ENCODE measurements at regions not wholly inside any gene's neighbourhood (a gene's known extent, or its start where the extent isn't known, plus 50 kb on each side); places are given as distances from the start of the nearest gene placed in this dataset.
"Not testable (repeated sequence)": the region's sequence is repeated elsewhere in the genome, so short reads cannot be mapped to it uniquely, and the experiment has no call there.

DNA sequence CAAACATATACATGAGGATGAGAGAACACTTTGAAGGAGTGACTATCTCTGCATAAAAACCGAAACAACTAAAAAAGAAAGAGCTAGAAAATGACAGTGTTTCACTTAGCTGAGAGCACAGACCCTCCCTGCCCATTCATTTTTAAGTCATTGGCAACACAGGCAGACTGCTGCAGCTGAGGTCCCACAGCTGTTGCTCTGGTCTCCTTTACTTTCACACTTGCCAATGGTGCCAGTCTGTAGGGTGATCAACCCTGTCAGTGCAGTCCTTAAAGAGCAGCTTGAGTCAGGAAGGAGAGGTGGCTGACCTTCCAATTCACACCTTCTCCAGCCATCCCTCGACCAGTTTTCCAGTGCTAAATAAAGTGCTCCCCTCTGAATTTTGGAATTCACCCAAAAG lies 508.3 kb upstream of the CCNG1 start:
- in situ Hi-C loops (cut with MboI; ENCODE audit: low sequenced_read_pairs, unreplicated experiment), result no loop called here
- TF ChIP-seq, protein P1, sequence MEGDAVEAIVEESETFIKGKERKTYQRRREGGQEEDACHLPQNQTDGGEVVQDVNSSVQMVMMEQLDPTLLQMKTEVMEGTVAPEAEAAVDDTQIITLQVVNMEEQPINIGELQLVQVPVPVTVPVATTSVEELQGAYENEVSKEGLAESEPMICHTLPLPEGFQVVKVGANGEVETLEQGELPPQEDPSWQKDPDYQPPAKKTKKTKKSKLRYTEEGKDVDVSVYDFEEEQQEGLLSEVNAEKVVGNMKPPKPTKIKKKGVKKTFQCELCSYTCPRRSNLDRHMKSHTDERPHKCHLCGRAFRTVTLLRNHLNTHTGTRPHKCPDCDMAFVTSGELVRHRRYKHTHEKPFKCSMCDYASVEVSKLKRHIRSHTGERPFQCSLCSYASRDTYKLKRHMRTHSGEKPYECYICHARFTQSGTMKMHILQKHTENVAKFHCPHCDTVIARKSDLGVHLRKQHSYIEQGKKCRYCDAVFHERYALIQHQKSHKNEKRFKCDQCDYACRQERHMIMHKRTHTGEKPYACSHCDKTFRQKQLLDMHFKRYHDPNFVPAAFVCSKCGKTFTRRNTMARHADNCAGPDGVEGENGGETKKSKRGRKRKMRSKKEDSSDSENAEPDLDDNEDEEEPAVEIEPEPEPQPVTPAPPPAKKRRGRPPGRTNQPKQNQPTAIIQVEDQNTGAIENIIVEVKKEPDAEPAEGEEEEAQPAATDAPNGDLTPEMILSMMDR (IDR thresholded peaks at IDR 0.05; ENCODE audit: borderline replicate concordance, control extremely low read depth, extremely low read depth, insufficient read depth, missing control alignments), result no peak
- no peak for DNase-seq (ENCODE audit: low spot score)

DNA sequence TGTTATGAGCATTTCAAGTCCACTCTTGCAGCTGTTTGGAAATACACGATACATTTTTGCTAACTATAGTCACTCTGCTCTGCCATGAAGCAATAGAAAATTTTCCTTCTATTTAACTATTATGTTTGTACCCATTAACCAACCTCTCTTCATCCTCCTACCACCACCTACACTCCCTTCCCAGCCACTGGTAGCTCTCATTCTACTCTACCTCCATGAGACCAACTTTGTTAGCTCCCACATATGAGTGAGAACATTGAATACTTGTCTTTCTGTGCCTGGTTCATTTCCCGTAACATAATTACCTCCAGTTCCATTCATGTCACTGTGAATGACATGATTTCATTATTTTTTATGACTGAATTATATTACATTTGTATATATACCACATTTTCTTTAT lies 505.9 kb upstream of the CCNG1 start:
- TF ChIP-seq, protein P1 (IDR thresholded peaks at IDR 0.05; ENCODE audit: borderline replicate concordance, control extremely low read depth, extremely low read depth, insufficient read depth, missing control alignments), result no peak
- DNase-seq (ENCODE audit: low spot score), result no peak
- in situ Hi-C loops (cut with MboI; ENCODE audit: low sequenced_read_pairs, unreplicated experiment), result no loop called here

DNA sequence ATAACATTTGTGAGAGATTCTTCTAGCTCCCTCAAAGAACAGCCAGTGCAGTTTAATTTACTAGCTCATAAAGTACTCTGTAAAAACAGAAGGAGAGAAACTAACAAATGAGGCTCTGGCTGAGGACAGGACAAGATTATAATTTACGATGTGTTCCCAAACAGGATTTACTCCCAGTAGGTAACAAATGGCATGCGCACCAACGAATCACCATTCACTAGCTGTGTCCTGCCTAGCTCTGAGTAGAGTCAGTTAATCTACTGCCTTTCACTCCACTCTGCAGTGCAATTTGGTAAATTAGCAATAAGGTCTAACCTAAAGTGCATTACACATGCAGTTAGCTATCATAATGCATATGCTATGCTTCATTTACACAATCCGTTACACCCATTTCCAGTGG lies 497.4 kb upstream of the CCNG1 start:
- TF ChIP-seq, protein P1 (IDR thresholded peaks at IDR 0.05; ENCODE audit: borderline replicate concordance, control extremely low read depth, extremely low read depth, insufficient read depth, missing control alignments), result no peak
- in situ Hi-C loops (cut with MboI; ENCODE audit: low sequenced_read_pairs, unreplicated experiment), result no loop called here
- DNase-seq (ENCODE audit: low spot score), result no peak

DNA sequence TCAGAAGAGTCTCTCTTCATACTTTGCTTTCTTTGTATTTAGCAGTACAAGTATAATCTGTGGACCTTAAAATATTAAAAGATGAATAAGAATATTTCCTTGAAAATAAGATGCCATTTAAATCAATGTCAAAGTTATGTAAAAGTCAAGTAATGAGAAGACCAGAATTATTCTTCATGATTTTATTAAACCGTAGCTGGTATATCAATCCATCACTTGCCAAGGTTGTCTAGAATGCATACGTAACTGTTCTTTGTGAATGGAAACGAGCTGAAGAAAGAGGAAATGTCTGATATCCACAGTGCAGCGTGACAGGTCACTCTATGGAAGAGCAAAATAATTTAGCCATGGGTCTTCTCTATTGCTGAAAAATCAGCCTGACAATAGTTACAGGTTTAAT lies 488.7 kb upstream of the CCNG1 start:
- TF ChIP-seq, protein P1 (IDR thresholded peaks at IDR 0.05; ENCODE audit: borderline replicate concordance, control extremely low read depth, extremely low read depth, insufficient read depth, missing control alignments), result no peak
- no peak for DNase-seq (ENCODE audit: low spot score)
- in situ Hi-C loops (cut with MboI; ENCODE audit: low sequenced_read_pairs, unreplicated experiment), result no loop called here

DNA sequence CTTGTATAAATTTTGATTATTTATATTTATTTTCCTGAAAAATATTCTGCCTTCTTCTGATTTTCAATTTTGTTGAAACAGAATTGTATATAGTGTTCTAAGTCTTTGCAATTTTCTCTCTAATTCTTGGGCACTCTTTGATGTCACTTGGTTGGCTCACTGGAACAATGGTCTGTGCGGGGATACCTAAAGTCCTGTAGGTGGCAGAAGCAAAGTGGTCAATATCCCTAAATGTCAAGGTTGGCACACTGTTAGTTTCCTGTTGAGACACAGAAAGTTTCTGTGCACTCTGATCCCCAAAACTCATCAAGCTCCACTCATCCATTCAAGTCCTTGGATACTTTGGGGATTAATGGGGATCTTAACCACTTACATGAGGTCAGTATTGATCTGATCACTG lies 480.8 kb upstream of the CCNG1 start:
- in situ Hi-C loops (cut with MboI; ENCODE audit: low sequenced_read_pairs, unreplicated experiment), result no loop called here
- TF ChIP-seq, protein P1 (IDR thresholded peaks at IDR 0.05; ENCODE audit: borderline replicate concordance, control extremely low read depth, extremely low read depth, insufficient read depth, missing control alignments), result no peak
- no peak for DNase-seq (ENCODE audit: low spot score)

DNA sequence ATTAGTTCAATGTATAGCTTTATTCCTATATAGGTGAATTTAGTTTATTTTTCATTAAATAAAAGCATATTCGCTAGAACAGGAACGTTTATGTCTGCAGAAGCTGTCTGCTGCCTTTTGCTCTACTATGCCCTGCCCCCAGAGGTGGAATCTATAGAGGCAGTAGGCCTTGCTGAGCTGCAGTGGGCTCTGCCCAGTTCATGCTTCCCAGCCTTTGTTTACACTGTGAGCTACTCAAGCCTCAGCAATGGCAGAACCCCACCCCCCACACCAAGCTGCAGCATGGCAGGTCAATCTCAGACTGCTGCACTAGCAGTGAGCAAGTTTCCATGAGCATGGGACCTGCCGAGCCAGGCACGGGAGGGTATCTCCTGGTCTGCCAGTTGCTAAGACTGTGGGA lies 473.3 kb upstream of the CCNG1 start:
- DNase-seq (ENCODE audit: low spot score); in situ Hi-C loops (cut with MboI; ENCODE audit: low sequenced_read_pairs, unreplicated experiment): not testable (repeated sequence)

DNA sequence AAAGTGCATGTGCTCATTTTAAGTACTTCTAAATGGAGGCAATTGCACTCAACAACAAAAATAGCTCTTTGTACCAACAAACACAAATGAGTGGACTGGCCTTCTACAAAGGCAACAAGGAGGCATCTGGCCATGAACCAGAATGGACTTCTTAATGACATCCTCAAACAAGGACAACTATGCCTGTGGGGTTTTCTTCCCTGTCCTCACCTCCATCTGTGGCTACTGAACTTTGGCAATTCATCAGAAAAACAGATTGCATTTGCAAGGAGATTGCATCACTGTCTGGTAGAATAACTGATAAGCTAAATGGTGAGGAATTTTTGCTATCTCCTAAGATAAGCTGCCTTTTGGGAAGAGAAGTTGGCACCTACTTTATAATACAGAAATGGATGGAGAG lies 447.3 kb upstream of the CCNG1 start:
- no peak for DNase-seq (ENCODE audit: low spot score)
- in situ Hi-C loops (cut with MboI; ENCODE audit: low sequenced_read_pairs, unreplicated experiment), result no loop called here
- TF ChIP-seq, protein P1 (IDR thresholded peaks at IDR 0.05; ENCODE audit: borderline replicate concordance, control extremely low read depth, extremely low read depth, insufficient read depth, missing control alignments), result no peak
